HEK293 (cell line): ENCODE measurements at regions not wholly inside any gene's neighbourhood (a gene's known extent, or its start where the extent isn't known, plus 50 kb on each side); places are given as distances from the start of the nearest gene placed in this dataset.

Experiments
- AEBP2 ChIP-seq: fragments of 450-650 bp; formaldehyde crosslinking; IDR thresholded peaks from 2 replicates; pipeline ENCODE4 v1.5.1; 2016; ENCODE audit warnings: missing biosample characterization, missing genetic modification characterization, borderline replicate concordance
- ATF2 ChIP-seq: fragments of 450-650 bp; formaldehyde crosslinking; IDR thresholded peaks from 2 replicates; pipeline ENCODE4 v1.5.1; 2016; ENCODE audit warnings: missing biosample characterization, missing genetic modification characterization, low read depth
- GLI4 ChIP-seq: fragments of 450-650 bp; formaldehyde crosslinking; IDR thresholded peaks from 2 replicates; pipeline ENCODE4 v1.5.1; 2016; ENCODE audit warnings: missing biosample characterization, missing genetic modification characterization
- KLF16 ChIP-seq: fragments of 450-650 bp; formaldehyde crosslinking; IDR thresholded peaks from 2 replicates; pipeline ENCODE4 v1.5.1; 2017; ENCODE audit warnings: missing biosample characterization, missing genetic modification characterization
- KLF17 ChIP-seq: fragments of 450-650 bp; formaldehyde crosslinking; IDR thresholded peaks from 2 replicates; pipeline ENCODE4 v1.5.1; 2016; ENCODE audit warnings: missing biosample characterization, missing genetic modification characterization
- OSR2 ChIP-seq: fragments of 450-650 bp; formaldehyde crosslinking; IDR thresholded peaks from 2 replicates; pipeline ENCODE4 v1.5.1; 2016; ENCODE audit warnings: missing biosample characterization, missing genetic modification characterization
- SCRT2 ChIP-seq: fragments of 450-650 bp; formaldehyde crosslinking; IDR thresholded peaks from 2 replicates; pipeline ENCODE4 v1.5.1; 2016; ENCODE audit warnings: missing biosample characterization, missing genetic modification characterization
- SETDB1 ChIP-seq: IDR thresholded peaks from one replicate; pipeline ENCODE4 v1.6.1; 2017; ENCODE audit warnings: mild to moderate bottlenecking, low read length, moderate library complexity, mixed read lengths; ENCODE audit not compliant: insufficient read length
- YY2 ChIP-seq: fragments of 450-650 bp; formaldehyde crosslinking; IDR thresholded peaks from 2 replicates; pipeline ENCODE4 v1.5.1; 2016; ENCODE audit warnings: missing biosample characterization, missing genetic modification characterization
- ZBTB48 ChIP-seq: fragments of 450-650 bp; formaldehyde crosslinking; IDR thresholded peaks from 2 replicates; pipeline ENCODE4 v1.5.1; 2016; ENCODE audit warnings: missing biosample characterization, missing genetic modification characterization
- ZFP69B ChIP-seq: fragments of 450-650 bp; formaldehyde crosslinking; IDR thresholded peaks from 2 replicates; pipeline ENCODE4 v1.5.1; 2016; ENCODE audit warnings: missing biosample characterization, missing genetic modification characterization
- ZNF112 ChIP-seq: fragments of 450-650 bp; formaldehyde crosslinking; IDR thresholded peaks from 2 replicates; pipeline ENCODE4 v1.5.0; 2017; ENCODE audit warnings: missing biosample characterization, missing genetic modification characterization
- ZNF138 ChIP-seq: fragments of 450-650 bp; formaldehyde crosslinking; IDR thresholded peaks from 2 replicates; pipeline ENCODE4 v1.5.1; 2016; ENCODE audit warnings: missing biosample characterization, missing genetic modification characterization, borderline replicate concordance
- ZNF223 ChIP-seq: fragments of 450-650 bp; formaldehyde crosslinking; IDR thresholded peaks from 2 replicates; pipeline ENCODE4 v1.5.1; 2016; ENCODE audit warnings: missing biosample characterization, missing genetic modification characterization
- ZNF24 ChIP-seq: fragments of 450-650 bp; formaldehyde crosslinking; IDR thresholded peaks from 2 replicates; pipeline ENCODE4 v1.5.1; 2016; ENCODE audit warnings: missing biosample characterization, missing genetic modification characterization
- ZNF248 ChIP-seq: fragments of 450-650 bp; formaldehyde crosslinking; IDR thresholded peaks from 2 replicates; pipeline ENCODE4 v1.5.1; 2017; ENCODE audit warnings: missing biosample characterization, missing genetic modification characterization
- ZNF335 ChIP-seq: fragments of 450-650 bp; formaldehyde crosslinking; conservative IDR thresholded peaks from 2 replicates; pipeline ENCODE4 v1.5.1; 2016; ENCODE audit warnings: missing biosample characterization, missing genetic modification characterization
- ZNF394 ChIP-seq: fragments of 450-650 bp; formaldehyde crosslinking; IDR thresholded peaks from 2 replicates; pipeline ENCODE4 v1.5.1; 2016; ENCODE audit warnings: missing biosample characterization, missing genetic modification characterization, mild to moderate bottlenecking, moderate library complexity, borderline replicate concordance
- ZNF560 ChIP-seq: fragments of 450-650 bp; formaldehyde crosslinking; IDR thresholded peaks from 2 replicates; pipeline ENCODE4 v1.5.1; 2017; ENCODE audit warnings: missing biosample characterization, missing genetic modification characterization, borderline replicate concordance
- ZNF624 ChIP-seq: fragments of 450-650 bp; formaldehyde crosslinking; IDR thresholded peaks from 2 replicates; pipeline ENCODE4 v1.5.1; 2017; ENCODE audit warnings: missing biosample characterization, missing genetic modification characterization
- ZNF654 ChIP-seq: fragments of 450-650 bp; formaldehyde crosslinking; IDR thresholded peaks from 2 replicates; pipeline ENCODE4 v1.5.1; 2016; ENCODE audit warnings: low read depth, missing biosample characterization, missing genetic modification characterization
- ZNF792 ChIP-seq: fragments of 450-650 bp; formaldehyde crosslinking; IDR thresholded peaks from 2 replicates; pipeline ENCODE4 v1.5.1; 2016; ENCODE audit warnings: missing biosample characterization, missing genetic modification characterization
- ZXDB ChIP-seq: fragments of 450-650 bp; formaldehyde crosslinking; IDR thresholded peaks from 2 replicates; pipeline ENCODE4 v1.5.1; 2016; ENCODE audit warnings: missing biosample characterization, missing genetic modification characterization
- TF ChIP-seq, protein P1 (sequence below): fragments of 450-650 bp; formaldehyde crosslinking; conservative IDR thresholded peaks from 2 replicates; pipeline ENCODE4 v1.5.1; 2016; ENCODE audit warnings: low read depth, missing biosample characterization, missing genetic modification characterization
- TF ChIP-seq, protein P2 (sequence below): fragments of 450-650 bp; IDR thresholded peaks from 2 replicates; pipeline ENCODE4 v1.5.1; 2018; ENCODE audit warnings: missing biosample characterization, missing genetic modification characterization
- TF ChIP-seq, protein P3 (sequence below): fragments of 450-650 bp; formaldehyde crosslinking; IDR thresholded peaks from 2 replicates; pipeline ENCODE4 v1.5.1; 2016; ENCODE audit warnings: missing biosample characterization, missing genetic modification characterization
- TF ChIP-seq, protein P4 (sequence below): fragments of 450-650 bp; formaldehyde crosslinking; IDR thresholded peaks from 2 replicates; pipeline ENCODE4 v1.5.1; 2017; ENCODE audit warnings: missing biosample characterization, missing genetic modification characterization

- TF ChIP-seq SETDB1 (no peak), ZNF248 (no peak), ZNF138 (tag by site-specific recombination) (no peak), OSR2 (tag by site-specific recombination) (peak; percentile 54), ZNF394 (tag by site-specific recombination) (no peak), AEBP2 (tag by site-specific recombination) (no peak), SCRT2 (tag by site-specific recombination) (0 out of 2 replicates have a peak, but pooled peaks have one; percentile 13), KLF17 (tag by site-specific recombination) (no peak), ZFP69B (no peak), KLF16 (tag by site-specific recombination) (no peak), ZBTB48 (tag by site-specific recombination) (peak; percentile 29; the same call in 1 of the 2 replicates), ZNF223 (tag by site-specific recombination) (no peak), ZNF560 (no peak), ZNF654 (no peak), ZNF335 (tag by site-specific recombination) (no peak), ZNF792 (tag by site-specific recombination) (no peak), GLI4 (no peak), ZNF24 (tag by site-specific recombination) (no peak), ZNF112 (no peak), YY2 (tag by site-specific recombination) (no peak), ZXDB (no peak), ATF2 (tag by site-specific recombination) (no peak), ZNF624 (no peak)
- TF ChIP-seq, protein P1, sequence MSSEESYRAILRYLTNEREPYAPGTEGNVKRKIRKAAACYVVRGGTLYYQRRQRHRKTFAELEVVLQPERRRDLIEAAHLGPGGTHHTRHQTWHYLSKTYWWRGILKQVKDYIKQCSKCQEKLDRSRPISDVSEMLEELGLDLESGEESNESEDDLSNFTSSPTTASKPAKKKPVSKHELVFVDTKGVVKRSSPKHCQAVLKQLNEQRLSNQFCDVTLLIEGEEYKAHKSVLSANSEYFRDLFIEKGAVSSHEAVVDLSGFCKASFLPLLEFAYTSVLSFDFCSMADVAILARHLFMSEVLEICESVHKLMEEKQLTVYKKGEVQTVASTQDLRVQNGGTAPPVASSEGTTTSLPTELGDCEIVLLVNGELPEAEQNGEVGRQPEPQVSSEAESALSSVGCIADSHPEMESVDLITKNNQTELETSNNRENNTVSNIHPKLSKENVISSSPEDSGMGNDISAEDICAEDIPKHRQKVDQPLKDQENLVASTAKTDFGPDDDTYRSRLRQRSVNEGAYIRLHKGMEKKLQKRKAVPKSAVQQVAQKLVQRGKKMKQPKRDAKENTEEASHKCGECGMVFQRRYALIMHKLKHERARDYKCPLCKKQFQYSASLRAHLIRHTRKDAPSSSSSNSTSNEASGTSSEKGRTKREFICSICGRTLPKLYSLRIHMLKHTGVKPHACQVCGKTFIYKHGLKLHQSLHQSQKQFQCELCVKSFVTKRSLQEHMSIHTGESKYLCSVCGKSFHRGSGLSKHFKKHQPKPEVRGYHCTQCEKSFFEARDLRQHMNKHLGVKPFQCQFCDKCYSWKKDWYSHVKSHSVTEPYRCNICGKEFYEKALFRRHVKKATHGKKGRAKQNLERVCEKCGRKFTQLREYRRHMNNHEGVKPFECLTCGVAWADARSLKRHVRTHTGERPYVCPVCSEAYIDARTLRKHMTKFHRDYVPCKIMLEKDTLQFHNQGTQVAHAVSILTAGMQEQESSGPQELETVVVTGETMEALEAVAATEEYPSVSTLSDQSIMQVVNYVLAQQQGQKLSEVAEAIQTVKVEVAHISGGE (tag by site-specific recombination): no peak
- TF ChIP-seq, protein P2, sequence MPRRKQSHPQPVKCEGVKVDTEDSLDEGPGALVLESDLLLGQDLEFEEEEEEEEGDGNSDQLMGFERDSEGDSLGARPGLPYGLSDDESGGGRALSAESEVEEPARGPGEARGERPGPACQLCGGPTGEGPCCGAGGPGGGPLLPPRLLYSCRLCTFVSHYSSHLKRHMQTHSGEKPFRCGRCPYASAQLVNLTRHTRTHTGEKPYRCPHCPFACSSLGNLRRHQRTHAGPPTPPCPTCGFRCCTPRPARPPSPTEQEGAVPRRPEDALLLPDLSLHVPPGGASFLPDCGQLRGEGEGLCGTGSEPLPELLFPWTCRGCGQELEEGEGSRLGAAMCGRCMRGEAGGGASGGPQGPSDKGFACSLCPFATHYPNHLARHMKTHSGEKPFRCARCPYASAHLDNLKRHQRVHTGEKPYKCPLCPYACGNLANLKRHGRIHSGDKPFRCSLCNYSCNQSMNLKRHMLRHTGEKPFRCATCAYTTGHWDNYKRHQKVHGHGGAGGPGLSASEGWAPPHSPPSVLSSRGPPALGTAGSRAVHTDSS: no peak
- TF ChIP-seq, protein P3, sequence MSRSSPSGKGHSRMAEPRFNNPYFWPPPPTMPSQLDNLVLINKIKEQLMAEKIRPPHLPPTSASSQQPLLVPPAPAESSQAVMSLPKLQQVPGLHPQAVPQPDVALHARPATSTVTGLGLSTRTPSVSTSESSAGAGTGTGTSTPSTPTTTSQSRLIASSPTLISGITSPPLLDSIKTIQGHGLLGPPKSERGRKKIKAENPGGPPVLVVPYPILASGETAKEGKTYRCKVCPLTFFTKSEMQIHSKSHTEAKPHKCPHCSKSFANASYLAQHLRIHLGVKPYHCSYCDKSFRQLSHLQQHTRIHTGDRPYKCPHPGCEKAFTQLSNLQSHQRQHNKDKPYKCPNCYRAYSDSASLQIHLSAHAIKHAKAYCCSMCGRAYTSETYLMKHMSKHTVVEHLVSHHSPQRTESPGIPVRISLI (tag by site-specific recombination): no peak
- TF ChIP-seq, protein P4, sequence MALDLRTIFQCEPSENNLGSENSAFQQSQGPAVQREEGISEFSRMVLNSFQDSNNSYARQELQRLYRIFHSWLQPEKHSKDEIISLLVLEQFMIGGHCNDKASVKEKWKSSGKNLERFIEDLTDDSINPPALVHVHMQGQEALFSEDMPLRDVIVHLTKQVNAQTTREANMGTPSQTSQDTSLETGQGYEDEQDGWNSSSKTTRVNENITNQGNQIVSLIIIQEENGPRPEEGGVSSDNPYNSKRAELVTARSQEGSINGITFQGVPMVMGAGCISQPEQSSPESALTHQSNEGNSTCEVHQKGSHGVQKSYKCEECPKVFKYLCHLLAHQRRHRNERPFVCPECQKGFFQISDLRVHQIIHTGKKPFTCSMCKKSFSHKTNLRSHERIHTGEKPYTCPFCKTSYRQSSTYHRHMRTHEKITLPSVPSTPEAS (tag by site-specific recombination): no peak
Observed at GRCh38 chr16:85471469-85472431, 141.4 kb upstream of the GSE1 start (continued).
